Osteocyte (in vitro differentiated cells): ENCODE measurements at regions not wholly inside any gene's neighbourhood (a gene's known extent, or its start where the extent isn't known, plus 50 kb on each side); places are given as distances from the start of the nearest gene placed in this dataset.

ENCODE experiments used
- DNase-seq: peaks from one replicate; pipeline ENCODE4 v3.0.0; 2021; ENCODE audit warnings: mixed read lengths; ENCODE audit not compliant: unreplicated experiment; ENCODE audit errors: extremely low spot score
- H3K27ac Mint-ChIP-seq: one replicate; pipeline ENCODE4 v1.8.0; 2021; ENCODE audit warnings: mild to moderate bottlenecking, mixed read lengths; ENCODE audit not compliant: unreplicated experiment
- H3K27me3 Mint-ChIP-seq: one replicate; pipeline ENCODE4 v1.8.0; 2021; ENCODE audit warnings: mixed read lengths; ENCODE audit not compliant: unreplicated experiment
- H3K36me3 Mint-ChIP-seq: one replicate; pipeline ENCODE4 v1.8.0; 2021; ENCODE audit warnings: mixed read lengths; ENCODE audit not compliant: unreplicated experiment
- H3K4me1 Mint-ChIP-seq: one replicate; pipeline ENCODE4 v1.8.0; 2021; ENCODE audit warnings: mixed read lengths; ENCODE audit not compliant: unreplicated experiment
- H3K4me3 Mint-ChIP-seq: one replicate; pipeline ENCODE4 v1.8.0; 2021; ENCODE audit warnings: mild to moderate bottlenecking, moderate library complexity, mixed read lengths; ENCODE audit not compliant: unreplicated experiment
- H3K9me3 Mint-ChIP-seq: one replicate; pipeline ENCODE4 v1.8.0; 2021; ENCODE audit warnings: mixed read lengths; ENCODE audit not compliant: unreplicated experiment
- CTCF ChIP-seq: fragments of 200-600 bp; sonication (generic); IDR thresholded peaks from 2 replicates; pipeline ENCODE4 v1.5.0; 2021; ENCODE audit warnings: antibody characterized with exemption, mild to moderate bottlenecking, moderate library complexity

- H3K36me3 Mint-ChIP-seq: no peaks in the 10 kb centered on the region
- no peak for DNase-seq
- peaks cover 5% of the 10 kb centered on the region for H3K9me3 Mint-ChIP-seq
- TF ChIP-seq CTCF: no peak
- H3K4me1 Mint-ChIP-seq: peaks cover 5% of the 10 kb centered on the region
- no peak overlapping the region for H3K4me3 Mint-ChIP-seq
- peaks cover 9% of the 10 kb centered on the region for H3K27me3 Mint-ChIP-seq
- no peak overlapping the region for H3K27ac Mint-ChIP-seq
Observed at GRCh38 chr2:138252587-138252986, 249.0 kb upstream of the SPOPL start.

GRCh38 chr2:138255670-138256069 is 245.9 kb upstream of the SPOPL start:
- H3K36me3 Mint-ChIP-seq: no peaks in the 10 kb centered on the region

GRCh38 chr2:138267161-138267901 is 234.2 kb upstream of the SPOPL start:
- Mint-ChIP-seq H3K27me3 (no peaks in the 10 kb centered on the region), H3K9me3 (peaks cover 8% of the 10 kb centered on the region), H3K27ac (no peak overlapping the region), H3K36me3 (peaks cover 2% of the 10 kb centered on the region), H3K4me3 (no peak overlapping the region), H3K4me1 (peaks cover 18% of the 10 kb centered on the region)
- DNase-seq: no peak
- no peak for TF ChIP-seq CTCF

More at GRCh38 chr2:138255670-138256069, 245.9 kb upstream of the SPOPL start:
- Mint-ChIP-seq H3K4me1 (peaks cover 1% of the 10 kb centered on the region), H3K4me3 (no peak overlapping the region), H3K27me3 (peaks cover 8% of the 10 kb centered on the region), H3K27ac (no peak overlapping the region), H3K9me3 (no peaks in the 10 kb centered on the region)
- no peak for TF ChIP-seq CTCF
- no peak for DNase-seq

- Mint-ChIP-seq H3K4me1 (peaks cover 24% of the 10 kb centered on the region), H3K27me3 (no peaks in the 10 kb centered on the region), H3K9me3 (peaks cover 3% of the 10 kb centered on the region), H3K27ac (no peak overlapping the region), H3K4me3 (no peak overlapping the region), H3K36me3 (no peaks in the 10 kb centered on the region)
- DNase-seq: no peak
- TF ChIP-seq CTCF: no peak
Observed at GRCh38 chr2:138267902-138268254, 233.7 kb upstream of the SPOPL start.

GRCh38 chr2:138269765-138270164 is 231.8 kb upstream of the SPOPL start:
- Mint-ChIP-seq H3K4me3 (no peak overlapping the region), H3K4me1 (peaks cover 33% of the 10 kb centered on the region), H3K27ac (no peak overlapping the region), H3K27me3 (no peaks in the 10 kb centered on the region), H3K9me3 (no peaks in the 10 kb centered on the region), H3K36me3 (no peaks in the 10 kb centered on the region)
- TF ChIP-seq CTCF: no peak
- no peak for DNase-seq
